A549 (cell line): ENCODE measurements at regions not wholly inside any gene's neighbourhood (a gene's known extent, or its start where the extent isn't known, plus 50 kb on each side); places are given as distances from the start of the nearest gene placed in this dataset.
"Not testable (repeated sequence)": the region's sequence is repeated elsewhere in the genome, so short reads cannot be mapped to it uniquely, and the experiment has no call there.

Experiments
- ATAC-seq, 2 experiments: fragments of 200-7000 bp in 1 of 2; fragments of >200 bp in 1 of 2; cut with Nextera tagmentation in 1 of 2; cut with Tn5 transposase in 1 of 2; 3 replicates each; pipeline versions ENCODE4 v1.8.0 to v1.9.1; 2018 to 2020; ENCODE audit warnings: mild to moderate bottlenecking in 1 of 2, moderate library complexity in 1 of 2
- CTCF ChIA-PET: fragments of 300-600 bp; sonication (Branson Sonifier 250); formaldehyde crosslinking; extraction: SDS; loops from one replicate; lab custom pipeline; 2021; ENCODE audit warnings: antibody characterized with exemption, inconsistent platforms; lab: Yijun Ruan, JAX
- POLR2A ChIA-PET: fragments of 350-600 bp; formaldehyde crosslinking; extraction: SDS; loops from one replicate; lab custom pipeline; 2021; ENCODE audit warnings: antibody characterized with exemption, inconsistent platforms; lab: Yijun Ruan, JAX
- DNase-seq, 2 experiments: peaks; one replicate each; pipeline versions ENCODE4 v3.0.0 to v3.0.0-alpha.2; 2011 to 2016; ENCODE audit warnings: low read depth in 1 of 2, low spot score in 1 of 2
- FAIRE-seq: peaks from 2 replicates; lab custom pipeline; 2011; peaks lifted over from hg19 to GRCh38; lab: Jason Lieb, UNC
- H3K27ac ChIP-seq, 2 experiments: fragments of >200 bp; sonication (Bioruptor Twin); formaldehyde crosslinking; 3 replicates each; pipeline ENCODE4 v1.5.1; 2016 to 2017
- H3K4me1 ChIP-seq: fragments of >200 bp; sonication (Bioruptor Twin); formaldehyde crosslinking; 3 replicates; pipeline ENCODE4 v1.6.1; 2016
- H3K4me2 ChIP-seq: fragments of >200 bp; sonication (Bioruptor Twin); formaldehyde crosslinking; 3 replicates; pipeline ENCODE4 v1.6.1; 2016
- H3K4me3 ChIP-seq: fragments of >200 bp; sonication (Bioruptor Twin); formaldehyde crosslinking; 3 replicates; pipeline ENCODE4 v1.5.1; 2016
- H3K9me3 ChIP-seq: fragments of >200 bp; sonication (Bioruptor Twin); formaldehyde crosslinking; 3 replicates; pipeline ENCODE4 v1.6.1; 2016
- BHLHE40 ChIP-seq: IDR thresholded peaks from 2 replicates; pipeline ENCODE4 v1.6.1; 2012; ENCODE audit warnings: low read depth, low read length, inconsistent platforms
- CBX2 ChIP-seq: fragments of 200-600 bp; sonication (generic); IDR thresholded peaks from 2 replicates; pipeline ENCODE4 v1.6.1; 2016; ENCODE audit warnings: low read depth, mild to moderate bottlenecking, borderline replicate concordance
- CHD4 ChIP-seq: fragments of 200-600 bp; sonication (generic); IDR thresholded peaks from 2 replicates; pipeline ENCODE4 v1.6.1; 2016; ENCODE audit warnings: antibody characterized with exemption, mild to moderate bottlenecking, borderline replicate concordance
- EHF ChIP-seq: fragments of 250-450 bp; sonication (Bioruptor Pico); IDR thresholded peaks from 2 replicates; pipeline ENCODE4 v1.5.0; 2020; ENCODE audit warnings: mild to moderate bottlenecking
- EHMT2 ChIP-seq: fragments of 200-600 bp; sonication (generic); IDR thresholded peaks from 2 replicates; pipeline ENCODE4 v1.6.1; 2016; ENCODE audit warnings: antibody characterized with exemption, low read depth, mild to moderate bottlenecking, moderate library complexity
- ESRRA ChIP-seq: fragments of 150-350 bp; IDR thresholded peaks from 2 replicates; pipeline ENCODE4 v1.6.1; 2014; ENCODE audit warnings: mild to moderate bottlenecking, low read length, borderline replicate concordance
- HES2 ChIP-seq: fragments of >200 bp; sonication (Bioruptor Twin); formaldehyde crosslinking; IDR thresholded peaks from 2 replicates; pipeline ENCODE4 v1.6.1; 2016
- JUN ChIP-seq, 2 experiments: fragments of >200 bp; sonication (Bioruptor Twin); formaldehyde crosslinking; IDR thresholded peaks; 2 replicates in 1 of 2; 3 replicates in 1 of 2; pipeline ENCODE4 v1.6.1; 2016 to 2017
- JUNB ChIP-seq: fragments of >200 bp; sonication (Bioruptor Twin); formaldehyde crosslinking; IDR thresholded peaks from 2 replicates; pipeline ENCODE4 v1.6.1; 2016
- KDM1A ChIP-seq: fragments of 200-600 bp; sonication (generic); IDR thresholded peaks from 2 replicates; pipeline ENCODE4 v1.6.1; 2016; ENCODE audit warnings: low read depth, mild to moderate bottlenecking
- KDM5A ChIP-seq: fragments of 200-600 bp; sonication (generic); IDR thresholded peaks from 2 replicates; pipeline ENCODE4 v1.6.1; 2016; ENCODE audit warnings: antibody characterized with exemption, mild to moderate bottlenecking
- MAFK ChIP-seq: fragments of 450-650 bp; IDR thresholded peaks from 2 replicates; pipeline ENCODE4 v1.6.1; 2014; ENCODE audit not compliant: partially characterized antibody
- RAD21 ChIP-seq, 2 experiments: fragments of >200 bp in 1 of 2; sonication (Bioruptor Twin) in 1 of 2; formaldehyde crosslinking in 1 of 2; IDR thresholded peaks in 1 of 2; conservative IDR thresholded peaks in 1 of 2; 2 replicates in 1 of 2; 3 replicates in 1 of 2; pipeline ENCODE4 v1.6.1; 2012 to 2018; ENCODE audit warnings: inconsistent platforms in 1 of 2
- RARB ChIP-seq: fragments of 250-450 bp; sonication (Bioruptor Pico); IDR thresholded peaks from 2 replicates; pipeline ENCODE4 v1.8.0; 2021; ENCODE audit warnings: mild to moderate bottlenecking, moderate library complexity
- RFX5 ChIP-seq: fragments of 450-650 bp; IDR thresholded peaks from 2 replicates; pipeline ENCODE4 v1.7.1; 2014; ENCODE audit warnings: antibody characterized with exemption, mild to moderate bottlenecking, moderate library complexity
- RNF2 ChIP-seq: fragments of 200-600 bp; sonication (generic); IDR thresholded peaks from 2 replicates; pipeline ENCODE4 v1.6.1; 2016; ENCODE audit warnings: low read depth, mild to moderate bottlenecking, antibody characterized with exemption, moderate library complexity, borderline replicate concordance
- USF2 ChIP-seq: fragments of 450-650 bp; IDR thresholded peaks from 2 replicates; pipeline ENCODE4 v1.6.1; 2014; ENCODE audit warnings: antibody characterized with exemption
- WGBS: methylation state at CpG from one replicate; pipeline ENCODE4 v1.1.6; 2017; ENCODE audit errors: missing lambda C conversion rate; 5-methylcytosine and 5-hydroxymethylcytosine counted together

- DNase-seq, result no peak
- 14% methylated on average over 3 of the region's 3 CpGs for WGBS
- H3K9me3 ChIP-seq, result 0 out of 3 replicates have a peak, but pooled peaks cover 2% of the 10 kb centered on the region
- H3K27ac ChIP-seq, result no peak overlapping the region
- no peaks in the 10 kb centered on the region for H3K4me1 ChIP-seq
- TF ChIP-seq RAD21 (conservative IDR thresholded peaks at IDR 0.05 in 1 of 2, IDR thresholded peaks at IDR 0.05 in 1 of 2), result no peak
- TF ChIP-seq RFX5, result no peak
- TF ChIP-seq HES2, result no peak
- no peak for TF ChIP-seq MAFK
- TF ChIP-seq EHMT2, result no peak
- TF ChIP-seq BHLHE40, result no peak
- no peak for TF ChIP-seq EHF (CRISPR knock-in tag)
- no peak for TF ChIP-seq KDM1A
- TF ChIP-seq CBX2, result no peak
- no peak for TF ChIP-seq RNF2
- TF ChIP-seq, all 56 proteins: peak for 0
- no peak for FAIRE-seq
- no peak for ATAC-seq
- Histone ChIP-seq H3K4me2 (no peak overlapping the region), H3K4me3 (no peak overlapping the region)
- ChIA-PET POLR2A (no interaction called here), CTCF (interaction anchor here (0.6 kb wide), 1 partner anchor 17 kb away, joined by 3 read pairs; no protein-coding TSS in a partner anchor)
These were observed 1037.2 kb downstream of the CDH11 start for GRCh38 chr16:64084706-64085105.

GRCh38 chr16:64083428-64084129 is 1038.3 kb downstream of the CDH11 start:
- 28% methylated on average over 4 of the region's 4 CpGs for WGBS
- Histone ChIP-seq H3K9me3 (0 out of 3 replicates have a peak, but pooled peaks cover 2% of the 10 kb centered on the region), H3K4me3 (no peak overlapping the region), H3K4me2 (no peak overlapping the region), H3K4me1 (no peaks in the 10 kb centered on the region), H3K27ac (no peak overlapping the region)
- ATAC-seq (no peak), FAIRE-seq (no peak), DNase-seq (no peak)
- TF ChIP-seq CHD4 (no peak), USF2 (peak; percentile 68)
- POLR2A ChIA-PET, result no interaction called here
- CTCF ChIA-PET, result no interaction called here

- CTCF ChIA-PET, result no interaction called here
These were observed 1044.6 kb downstream of the CDH11 start for GRCh38 chr16:64077242-64077641.

GRCh38 chr16:64074706-64075105 is 1047.2 kb downstream of the CDH11 start:
- DNase-seq (no peak), ATAC-seq (no peak), FAIRE-seq (no peak)
- WGBS, result 30% methylated on average over 3 of the region's 3 CpGs
- TF ChIP-seq JUNB (no peak), RARB (CRISPR knock-in tag) (no peak), ESRRA (no peak), JUN (IDR thresholded peaks at IDR 0.05) (no peak), RNF2 (no peak), MAFK (no peak), KDM5A (no peak)
- CTCF ChIA-PET, result no interaction called here
- no peak overlapping the region for H3K27ac ChIP-seq
- no peaks in the 10 kb centered on the region for H3K4me1 ChIP-seq
- no peak overlapping the region for H3K4me3 ChIP-seq
- POLR2A ChIA-PET, result no interaction called here
- no peaks in the 10 kb centered on the region for H3K9me3 ChIP-seq
- H3K4me2 ChIP-seq, result no peak overlapping the region

More at GRCh38 chr16:64077242-64077641, 1044.6 kb downstream of the CDH11 start:
- FAIRE-seq (no peak), ATAC-seq (no peak), DNase-seq (no peak)
- no peak overlapping the region for H3K4me3 ChIP-seq
- no peak overlapping the region for H3K27ac ChIP-seq
- no peak for TF ChIP-seq RAD21 (conservative IDR thresholded peaks at IDR 0.05 in 1 of 2, IDR thresholded peaks at IDR 0.05 in 1 of 2)
- 30% methylated on average over 2 of the region's 2 CpGs for WGBS
- POLR2A ChIA-PET, result no interaction called here
- H3K4me1 ChIP-seq, result no peaks in the 10 kb centered on the region
- H3K9me3 ChIP-seq, result 0 out of 3 replicates have a peak, but pooled peaks cover 2% of the 10 kb centered on the region
- H3K4me2 ChIP-seq, result no peak overlapping the region

GRCh38 chr16:64072131-64072730 is 1049.6 kb downstream of the CDH11 start:
- H3K4me1 ChIP-seq, H3K9me3 ChIP-seq, H3K4me3 ChIP-seq, FAIRE-seq, ATAC-seq, H3K4me2 ChIP-seq, DNase-seq, POLR2A ChIA-PET, CTCF ChIA-PET, H3K27ac ChIP-seq: not testable (repeated sequence)
- 0% methylated on average over 1 of the region's 34 CpGs for WGBS
